NB4 (cell line): ENCODE measurements at regions not wholly inside any gene's neighbourhood (a gene's known extent, or its start where the extent isn't known, plus 50 kb on each side); places are given as distances from the start of the nearest gene placed in this dataset.

Experiments used
- POLR2A ChIP-seq: IDR thresholded peaks from 2 replicates; pipeline ENCODE4 v1.6.1; 2011; ENCODE audit warnings: mild to moderate bottlenecking; ENCODE audit not compliant: insufficient read length; ENCODE audit errors: extremely low read depth
- TF ChIP-seq, protein P1 (sequence below): IDR thresholded peaks from one replicate; pipeline ENCODE4 v1.5.1; 2012; ENCODE audit warnings: low read depth, low read length
- TF ChIP-seq, protein P2 (sequence below): IDR thresholded peaks from 2 replicates; pipeline ENCODE4 v1.6.1; 2011; ENCODE audit warnings: low read depth, low read length

DNA sequence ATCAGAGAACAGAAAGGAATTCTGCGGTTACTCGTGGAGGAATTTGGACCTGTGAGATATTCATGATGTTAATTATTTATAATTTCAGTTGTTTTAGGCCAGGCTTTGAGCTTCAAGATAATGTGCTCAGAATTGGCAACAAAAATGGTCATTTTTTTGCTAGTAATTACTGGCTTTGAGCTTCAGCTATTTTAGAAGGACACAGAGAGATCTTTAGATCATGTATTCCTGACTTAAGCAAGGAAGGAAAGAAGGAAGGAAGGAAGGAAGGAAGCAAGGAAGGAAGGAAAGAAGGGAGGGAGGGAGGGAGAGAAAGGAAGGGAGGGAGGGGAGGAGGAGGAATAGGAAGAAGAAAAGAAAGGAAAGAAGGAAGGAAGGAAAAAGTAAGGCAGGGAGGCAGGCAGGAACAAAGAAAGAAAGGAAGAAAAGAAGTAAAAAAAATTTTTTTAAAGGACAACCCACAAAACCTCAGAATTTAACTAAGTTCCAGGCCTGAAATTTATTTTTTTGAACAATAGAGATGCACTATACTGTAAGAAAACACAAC is 277.9 kb upstream of the KLF3 start:
- TF ChIP-seq, protein P1, sequence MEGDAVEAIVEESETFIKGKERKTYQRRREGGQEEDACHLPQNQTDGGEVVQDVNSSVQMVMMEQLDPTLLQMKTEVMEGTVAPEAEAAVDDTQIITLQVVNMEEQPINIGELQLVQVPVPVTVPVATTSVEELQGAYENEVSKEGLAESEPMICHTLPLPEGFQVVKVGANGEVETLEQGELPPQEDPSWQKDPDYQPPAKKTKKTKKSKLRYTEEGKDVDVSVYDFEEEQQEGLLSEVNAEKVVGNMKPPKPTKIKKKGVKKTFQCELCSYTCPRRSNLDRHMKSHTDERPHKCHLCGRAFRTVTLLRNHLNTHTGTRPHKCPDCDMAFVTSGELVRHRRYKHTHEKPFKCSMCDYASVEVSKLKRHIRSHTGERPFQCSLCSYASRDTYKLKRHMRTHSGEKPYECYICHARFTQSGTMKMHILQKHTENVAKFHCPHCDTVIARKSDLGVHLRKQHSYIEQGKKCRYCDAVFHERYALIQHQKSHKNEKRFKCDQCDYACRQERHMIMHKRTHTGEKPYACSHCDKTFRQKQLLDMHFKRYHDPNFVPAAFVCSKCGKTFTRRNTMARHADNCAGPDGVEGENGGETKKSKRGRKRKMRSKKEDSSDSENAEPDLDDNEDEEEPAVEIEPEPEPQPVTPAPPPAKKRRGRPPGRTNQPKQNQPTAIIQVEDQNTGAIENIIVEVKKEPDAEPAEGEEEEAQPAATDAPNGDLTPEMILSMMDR, result no peak
- no peak for TF ChIP-seq POLR2A
- TF ChIP-seq, protein P2, sequence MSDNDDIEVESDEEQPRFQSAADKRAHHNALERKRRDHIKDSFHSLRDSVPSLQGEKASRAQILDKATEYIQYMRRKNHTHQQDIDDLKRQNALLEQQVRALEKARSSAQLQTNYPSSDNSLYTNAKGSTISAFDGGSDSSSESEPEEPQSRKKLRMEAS, result no peak
